GM12891 (cell line): ENCODE measurements at regions not wholly inside any gene's neighbourhood (a gene's known extent, or its start where the extent isn't known, plus 50 kb on each side); places are given as distances from the start of the nearest gene placed in this dataset.

ENCODE experiments used
- PAX5 ChIP-seq: IDR thresholded peaks from 2 replicates; pipeline ENCODE4 v1.6.1; 2011; ENCODE audit warnings: low read length, moderate library complexity, mild to moderate bottlenecking; ENCODE audit not compliant: insufficient read depth, severe bottlenecking
- POLR2A ChIP-seq: IDR thresholded peaks from 2 replicates; pipeline ENCODE4 v1.6.1; 2011; ENCODE audit warnings: low read depth, low read length, control low read depth
- POLR2AphosphoS5 ChIP-seq: IDR thresholded peaks from 2 replicates; pipeline ENCODE4 v1.6.1; 2011; ENCODE audit warnings: low read depth, low read length, control low read depth
- POU2F2 ChIP-seq: IDR thresholded peaks from 2 replicates; pipeline ENCODE4 v1.6.1; 2011; ENCODE audit warnings: low read depth, mild to moderate bottlenecking, control low read depth, low read length, moderate library complexity
- SPI1 ChIP-seq: IDR thresholded peaks from 2 replicates; pipeline ENCODE4 v1.6.1; 2011; ENCODE audit warnings: low read depth, low read length, control low read depth
- TAF1 ChIP-seq: IDR thresholded peaks from 2 replicates; pipeline ENCODE4 v1.6.1; 2011; ENCODE audit warnings: low read depth, low read length, control low read depth

GRCh38 chr6:16823718-16824352, 62.6 kb upstream of the ATXN1 start:
- TF ChIP-seq POLR2A = no peak
- TF ChIP-seq POLR2AphosphoS5 = no peak
- no peak for TF ChIP-seq POU2F2
- TF ChIP-seq SPI1 = no peak
- TF ChIP-seq TAF1 = no peak
- no peak for TF ChIP-seq PAX5
